GM12878 (cell line): ENCODE measurements at regions not wholly inside any gene's neighbourhood (a gene's known extent, or its start where the extent isn't known, plus 50 kb on each side); places are given as distances from the start of the nearest gene placed in this dataset.

Source experiments
- ATAC-seq: fragments of 200-7000 bp; cut with Tn5 transposase; 3 replicates; pipeline ENCODE4 v1.9.1; 2020; ENCODE audit warnings: mild to moderate bottlenecking, moderate library complexity
- BruUV-seq: library from RNA; stranded (reverse); fragments of 400-500 nt; replicated peaks from 2 replicates; lab custom pipeline; 2021; lab: Mats Ljungman, UMichigan
- CTCF ChIA-PET: fragments of 300-600 bp; sonication (Branson Sonifier 250); formaldehyde crosslinking; extraction: SDS; loops from one replicate; lab custom pipeline; 2021; ENCODE audit warnings: inconsistent platforms; lab: Yijun Ruan, JAX
- POLR2A ChIA-PET: fragments of 350-600 bp; formaldehyde crosslinking; extraction: SDS; loops from one replicate; lab custom pipeline; 2021; ENCODE audit warnings: inconsistent platforms; lab: Charles Lee
- RAD21 ChIA-PET: fragments of 300-600 bp; sonication (Branson Sonifier 250); formaldehyde crosslinking; loops from one replicate; lab custom pipeline; 2023; ENCODE audit warnings: antibody characterized with exemption; ENCODE audit not compliant: unreplicated experiment; lab: Charles Lee
- SMC1A ChIA-PET: fragments of 300-600 bp; sonication (Branson Sonifier 250); formaldehyde crosslinking; loops from one replicate; lab custom pipeline; 2023; ENCODE audit not compliant: unreplicated experiment, uncharacterized antibody; lab: Charles Lee
- DNase-seq: peaks from one replicate; pipeline ENCODE4 v3.0.0-alpha.2; 2011; ENCODE audit warnings: low read depth, low spot score
- FAIRE-seq: peaks from 3 replicates; lab custom pipeline; 2011; peaks lifted over from hg19 to GRCh38; lab: Jason Lieb, UNC
- H2AFZ ChIP-seq: 2 replicates; pipeline ENCODE4 v1.6.0; 2011; ENCODE audit warnings: low read depth, low read length, control low read depth; ENCODE audit not compliant: control insufficient read depth
- H3K27ac ChIP-seq: 2 replicates; pipeline ENCODE4 v1.5.1; 2011; ENCODE audit warnings: control low read depth; ENCODE audit not compliant: control insufficient read depth, insufficient read depth
- H3K27me3 ChIP-seq, 2 experiments: replicated peaks in 1 of 2; 2 replicates each; pipeline versions ENCODE4 v1.6.0 to v1.6.1; 2011; ENCODE audit warnings: low read length in 1 of 2; ENCODE audit not compliant: control insufficient read depth in 2 of 2, insufficient read depth in 2 of 2
- H3K36me3 ChIP-seq, 2 experiments: 2 replicates each; pipeline ENCODE4 v1.5.1; 2011; ENCODE audit warnings: low read length in 1 of 2; ENCODE audit not compliant: control insufficient read depth in 2 of 2, insufficient read depth in 2 of 2
- H3K4me1 ChIP-seq: 2 replicates; pipeline ENCODE4 v1.6.1; 2011; ENCODE audit warnings: mild to moderate bottlenecking, low read length, moderate library complexity, mixed read lengths; ENCODE audit not compliant: control insufficient read depth, insufficient read depth
- H3K4me2 ChIP-seq: 2 replicates; pipeline ENCODE4 v1.6.0; 2011; ENCODE audit warnings: control low read depth; ENCODE audit not compliant: control insufficient read depth, insufficient read depth
- H3K4me3 ChIP-seq: fragments of 200-600 bp; sonication (generic); 2 replicates; pipeline ENCODE4 v1.5.1; 2016
- H3K79me2 ChIP-seq: 2 replicates; pipeline ENCODE4 v1.6.0; 2011; ENCODE audit warnings: low read length; ENCODE audit not compliant: control insufficient read depth, insufficient read depth
- H3K9ac ChIP-seq: 2 replicates; pipeline ENCODE4 v1.8.0; 2011; ENCODE audit warnings: low read length, control low read depth, mixed read lengths; ENCODE audit not compliant: control insufficient read depth, insufficient read depth
- H3K9me3 ChIP-seq: replicated peaks from 3 replicates; pipeline ENCODE4 v1.5.1; 2011; ENCODE audit warnings: mild to moderate bottlenecking, low read length; ENCODE audit not compliant: control insufficient read depth, insufficient read depth
- H4K20me1 ChIP-seq: 2 replicates; pipeline ENCODE4 v1.6.0; 2011; ENCODE audit not compliant: control insufficient read depth, insufficient read depth
- ATF7 ChIP-seq: fragments of 450-650 bp; IDR thresholded peaks from 2 replicates; pipeline ENCODE4 v1.6.1; 2016; ENCODE audit warnings: low read depth, mild to moderate bottlenecking
- BHLHE40 ChIP-seq, 2 experiments: fragments of 450-650 bp in 1 of 2; IDR thresholded peaks; 2 replicates each; pipeline ENCODE4 v1.6.1; 2011 to 2017; ENCODE audit warnings: low read depth in 2 of 2, borderline replicate concordance in 1 of 2, improper control_type of control experiment in 1 of 2, low read length in 1 of 2, mild to moderate bottlenecking in 1 of 2
- EP300 ChIP-seq, 2 experiments: fragments of 150-350 bp in 1 of 2; IDR thresholded peaks; 2 replicates each; pipeline ENCODE4 v1.6.1; 2011 to 2012; ENCODE audit warnings: low read depth in 2 of 2, low read length in 2 of 2, borderline replicate concordance in 1 of 2, improper control_type of control experiment in 1 of 2, inconsistent platforms in 1 of 2; ENCODE audit not compliant: control insufficient read depth in 1 of 2
- FOXM1 ChIP-seq: IDR thresholded peaks from 2 replicates; pipeline ENCODE4 v1.6.1; 2012; ENCODE audit warnings: low read depth, mild to moderate bottlenecking, inconsistent platforms, low read length, moderate library complexity
- HDGF ChIP-seq: fragments of 450-650 bp; IDR thresholded peaks from 2 replicates; pipeline ENCODE4 v1.6.1; 2016; ENCODE audit warnings: antibody characterized with exemption
- KLF5 ChIP-seq: fragments of 450-650 bp; IDR thresholded peaks from 2 replicates; pipeline ENCODE4 v1.6.1; 2014; ENCODE audit warnings: mild to moderate bottlenecking; ENCODE audit not compliant: partially characterized antibody
- NFYB ChIP-seq: IDR thresholded peaks from 2 replicates; pipeline ENCODE4 v1.6.1; 2011; ENCODE audit warnings: low read depth, mild to moderate bottlenecking, low read length, improper control_type of control experiment, moderate library complexity; ENCODE audit not compliant: insufficient read depth
- RUNX3 ChIP-seq: IDR thresholded peaks from 2 replicates; pipeline ENCODE4 v1.6.1; 2012; ENCODE audit warnings: low read length, inconsistent platforms
- WGBS: methylation state at CpG from one replicate; pipeline ENCODE4 v1.1.6; 2016; ENCODE audit warnings: low lambda C conversion rate; ENCODE audit not compliant: insufficient replicate concordance, insufficient coverage; ENCODE audit errors: missing lambda C conversion rate; 5-methylcytosine and 5-hydroxymethylcytosine counted together
- in situ Hi-C: fragments of 300-500 bp; cut with MboI; formaldehyde crosslinking; loops from 9 replicates; pipeline ENCODE4 v1.14.3; 2018; ENCODE audit warnings: mixed read lengths
- intact Hi-C: fragments of 100-400 bp; cut with micrococcal nuclease; formaldehyde crosslinking; loops from one replicate; pipeline ENCODE4 v1.14.2; 2022; ENCODE audit not compliant: unreplicated experiment
- TF ChIP-seq, protein P1 (sequence below): fragments of 450-650 bp; IDR thresholded peaks from 2 replicates; pipeline ENCODE4 v1.6.1; 2017; ENCODE audit warnings: antibody characterized with exemption, mild to moderate bottlenecking, moderate library complexity
- TF ChIP-seq, protein P2 (sequence below): fragments of 450-650 bp; formaldehyde crosslinking; IDR thresholded peaks from 2 replicates; pipeline ENCODE4 v1.5.0; 2022; ENCODE audit warnings: mild to moderate bottlenecking, missing genetic modification characterization
- TF ChIP-seq, protein P3 (sequence below): fragments of 450-650 bp; IDR thresholded peaks from 2 replicates; pipeline ENCODE4 v1.6.1; 2017; ENCODE audit warnings: borderline replicate concordance
- TF ChIP-seq, protein P4 (sequence below): IDR thresholded peaks from 2 replicates; pipeline ENCODE4 v1.6.1; 2011; ENCODE audit warnings: mild to moderate bottlenecking, low read depth, low read length, moderate library complexity; ENCODE audit not compliant: insufficient replicate concordance

DNA sequence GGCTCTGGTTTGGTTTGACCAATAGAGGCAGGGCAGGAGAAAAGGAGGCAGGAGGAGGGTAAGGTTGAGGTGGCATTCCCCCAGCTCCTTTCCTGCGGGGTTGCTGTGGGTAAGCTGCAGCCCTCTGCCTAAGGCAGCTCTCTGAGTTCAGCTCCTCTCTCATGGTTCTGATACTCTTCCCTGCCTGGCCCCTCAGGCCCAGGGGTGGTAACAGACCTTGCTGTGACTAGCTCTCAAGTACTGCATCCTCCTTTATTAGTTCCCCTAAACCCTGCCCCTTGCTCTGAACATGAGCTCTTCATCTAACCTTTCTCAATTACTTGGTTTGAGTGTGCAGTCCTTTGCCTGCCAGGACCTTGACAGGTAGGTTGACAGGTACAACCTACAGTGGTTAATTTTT, 205.5 kb downstream of the SLC4A3 start:
- Histone ChIP-seq H3K79me2 (no peaks in the 10 kb centered on the region), H3K27ac (no peak overlapping the region), H3K36me3 (no peaks in the 10 kb centered on the region), H3K4me1 (no peaks in the 10 kb centered on the region), H3K4me2 (no peak overlapping the region), H3K27me3 (no peaks in the 10 kb centered on the region; a peak in 1 of 4 replicates), H3K9ac (no peak overlapping the region), H2AFZ (no peak overlapping the region), H3K4me3 (no peak overlapping the region), H3K9me3 (no peaks in the 10 kb centered on the region), H4K20me1 (no peaks in the 10 kb centered on the region)
- CTCF ChIA-PET: interaction anchor here (0.6 to 1.0 kb wide), 2 partner anchors 89 to 265 kb away, joined by 3 read pairs; no protein-coding TSS in a partner anchor
- in situ Hi-C loops: no loop called here
- no peak for FAIRE-seq
- no peak for DNase-seq
- BruUV-seq: no TSS peak
- SMC1A ChIA-PET: interaction anchor here (0.9 kb wide), 1 partner anchor 57 kb away, joined by 3 read pairs; no protein-coding TSS in a partner anchor
- POLR2A ChIA-PET: no interaction called here
- intact Hi-C loops: no loop called here
- RAD21 ChIA-PET: no interaction called here
- WGBS: 0% methylated on average over 1 of the region's 1 CpG
- no peak for ATAC-seq
- TF ChIP-seq, protein P1, sequence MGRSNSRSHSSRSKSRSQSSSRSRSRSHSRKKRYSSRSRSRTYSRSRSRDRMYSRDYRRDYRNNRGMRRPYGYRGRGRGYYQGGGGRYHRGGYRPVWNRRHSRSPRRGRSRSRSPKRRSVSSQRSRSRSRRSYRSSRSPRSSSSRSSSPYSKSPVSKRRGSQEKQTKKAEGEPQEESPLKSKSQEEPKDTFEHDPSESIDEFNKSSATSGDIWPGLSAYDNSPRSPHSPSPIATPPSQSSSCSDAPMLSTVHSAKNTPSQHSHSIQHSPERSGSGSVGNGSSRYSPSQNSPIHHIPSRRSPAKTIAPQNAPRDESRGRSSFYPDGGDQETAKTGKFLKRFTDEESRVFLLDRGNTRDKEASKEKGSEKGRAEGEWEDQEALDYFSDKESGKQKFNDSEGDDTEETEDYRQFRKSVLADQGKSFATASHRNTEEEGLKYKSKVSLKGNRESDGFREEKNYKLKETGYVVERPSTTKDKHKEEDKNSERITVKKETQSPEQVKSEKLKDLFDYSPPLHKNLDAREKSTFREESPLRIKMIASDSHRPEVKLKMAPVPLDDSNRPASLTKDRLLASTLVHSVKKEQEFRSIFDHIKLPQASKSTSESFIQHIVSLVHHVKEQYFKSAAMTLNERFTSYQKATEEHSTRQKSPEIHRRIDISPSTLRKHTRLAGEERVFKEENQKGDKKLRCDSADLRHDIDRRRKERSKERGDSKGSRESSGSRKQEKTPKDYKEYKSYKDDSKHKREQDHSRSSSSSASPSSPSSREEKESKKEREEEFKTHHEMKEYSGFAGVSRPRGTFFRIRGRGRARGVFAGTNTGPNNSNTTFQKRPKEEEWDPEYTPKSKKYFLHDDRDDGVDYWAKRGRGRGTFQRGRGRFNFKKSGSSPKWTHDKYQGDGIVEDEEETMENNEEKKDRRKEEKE: no peak
- TF ChIP-seq RUNX3 (no peak), FOXM1 (no peak), NFYB (no peak), EP300 (IDR thresholded peaks at IDR 0.05; ENCODE audit: borderline replicate concordance in 1 of 2, control insufficient read depth in 1 of 2, low read depth in 2 of 2, low read length in 2 of 2) (no peak), ATF7 (no peak), HDGF (no peak), BHLHE40 (IDR thresholded peaks at IDR 0.05; ENCODE audit: borderline replicate concordance in 1 of 2, low read depth in 2 of 2, low read length in 1 of 2) (no peak), KLF5 (no peak)
- TF ChIP-seq, protein P2, sequence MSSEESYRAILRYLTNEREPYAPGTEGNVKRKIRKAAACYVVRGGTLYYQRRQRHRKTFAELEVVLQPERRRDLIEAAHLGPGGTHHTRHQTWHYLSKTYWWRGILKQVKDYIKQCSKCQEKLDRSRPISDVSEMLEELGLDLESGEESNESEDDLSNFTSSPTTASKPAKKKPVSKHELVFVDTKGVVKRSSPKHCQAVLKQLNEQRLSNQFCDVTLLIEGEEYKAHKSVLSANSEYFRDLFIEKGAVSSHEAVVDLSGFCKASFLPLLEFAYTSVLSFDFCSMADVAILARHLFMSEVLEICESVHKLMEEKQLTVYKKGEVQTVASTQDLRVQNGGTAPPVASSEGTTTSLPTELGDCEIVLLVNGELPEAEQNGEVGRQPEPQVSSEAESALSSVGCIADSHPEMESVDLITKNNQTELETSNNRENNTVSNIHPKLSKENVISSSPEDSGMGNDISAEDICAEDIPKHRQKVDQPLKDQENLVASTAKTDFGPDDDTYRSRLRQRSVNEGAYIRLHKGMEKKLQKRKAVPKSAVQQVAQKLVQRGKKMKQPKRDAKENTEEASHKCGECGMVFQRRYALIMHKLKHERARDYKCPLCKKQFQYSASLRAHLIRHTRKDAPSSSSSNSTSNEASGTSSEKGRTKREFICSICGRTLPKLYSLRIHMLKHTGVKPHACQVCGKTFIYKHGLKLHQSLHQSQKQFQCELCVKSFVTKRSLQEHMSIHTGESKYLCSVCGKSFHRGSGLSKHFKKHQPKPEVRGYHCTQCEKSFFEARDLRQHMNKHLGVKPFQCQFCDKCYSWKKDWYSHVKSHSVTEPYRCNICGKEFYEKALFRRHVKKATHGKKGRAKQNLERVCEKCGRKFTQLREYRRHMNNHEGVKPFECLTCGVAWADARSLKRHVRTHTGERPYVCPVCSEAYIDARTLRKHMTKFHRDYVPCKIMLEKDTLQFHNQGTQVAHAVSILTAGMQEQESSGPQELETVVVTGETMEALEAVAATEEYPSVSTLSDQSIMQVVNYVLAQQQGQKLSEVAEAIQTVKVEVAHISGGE (CRISPR knock-in tag): no peak
- TF ChIP-seq, protein P3, sequence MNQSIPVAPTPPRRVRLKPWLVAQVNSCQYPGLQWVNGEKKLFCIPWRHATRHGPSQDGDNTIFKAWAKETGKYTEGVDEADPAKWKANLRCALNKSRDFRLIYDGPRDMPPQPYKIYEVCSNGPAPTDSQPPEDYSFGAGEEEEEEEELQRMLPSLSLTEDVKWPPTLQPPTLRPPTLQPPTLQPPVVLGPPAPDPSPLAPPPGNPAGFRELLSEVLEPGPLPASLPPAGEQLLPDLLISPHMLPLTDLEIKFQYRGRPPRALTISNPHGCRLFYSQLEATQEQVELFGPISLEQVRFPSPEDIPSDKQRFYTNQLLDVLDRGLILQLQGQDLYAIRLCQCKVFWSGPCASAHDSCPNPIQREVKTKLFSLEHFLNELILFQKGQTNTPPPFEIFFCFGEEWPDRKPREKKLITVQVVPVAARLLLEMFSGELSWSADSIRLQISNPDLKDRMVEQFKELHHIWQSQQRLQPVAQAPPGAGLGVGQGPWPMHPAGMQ: no peak
- TF ChIP-seq, protein P4, sequence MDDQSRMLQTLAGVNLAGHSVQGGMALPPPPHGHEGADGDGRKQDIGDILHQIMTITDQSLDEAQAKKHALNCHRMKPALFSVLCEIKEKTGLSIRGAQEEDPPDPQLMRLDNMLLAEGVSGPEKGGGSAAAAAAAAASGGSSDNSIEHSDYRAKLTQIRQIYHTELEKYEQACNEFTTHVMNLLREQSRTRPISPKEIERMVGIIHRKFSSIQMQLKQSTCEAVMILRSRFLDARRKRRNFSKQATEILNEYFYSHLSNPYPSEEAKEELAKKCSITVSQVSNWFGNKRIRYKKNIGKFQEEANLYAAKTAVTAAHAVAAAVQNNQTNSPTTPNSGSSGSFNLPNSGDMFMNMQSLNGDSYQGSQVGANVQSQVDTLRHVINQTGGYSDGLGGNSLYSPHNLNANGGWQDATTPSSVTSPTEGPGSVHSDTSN: no peak
